HG03039 (cell line): ENCODE measurements at regions not wholly inside any gene's neighbourhood (a gene's known extent, or its start where the extent isn't known, plus 50 kb on each side); places are given as distances from the start of the nearest gene placed in this dataset.

Source experiments
- ATAC-seq: cut with Tn5 transposase; IDR thresholded peaks from one replicate; pipeline ENCODE4 v1.9.1; 2021; ENCODE audit warnings: mild to moderate bottlenecking, moderate library complexity; ENCODE audit not compliant: unreplicated experiment

DNA sequence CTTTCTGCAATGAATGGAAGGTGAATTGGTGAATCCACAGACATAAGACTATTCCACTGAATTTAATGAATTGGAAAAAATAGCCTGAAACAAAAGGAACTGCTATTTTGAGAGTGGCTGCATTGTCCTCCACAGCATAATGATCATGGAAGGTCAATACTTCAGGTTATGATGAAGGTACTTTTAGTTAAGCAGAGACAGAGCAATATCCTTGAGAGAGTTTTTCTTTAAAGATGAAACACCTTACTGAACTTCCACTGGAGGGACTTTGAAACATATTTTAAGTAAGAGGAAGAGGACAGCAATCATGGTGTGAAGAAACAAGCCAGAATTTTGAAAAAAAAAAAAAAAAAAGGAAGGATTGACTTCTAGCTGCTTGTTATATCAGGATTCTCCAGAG, 68.8 kb upstream of the DPP10 start:
- no peak for ATAC-seq

DNA sequence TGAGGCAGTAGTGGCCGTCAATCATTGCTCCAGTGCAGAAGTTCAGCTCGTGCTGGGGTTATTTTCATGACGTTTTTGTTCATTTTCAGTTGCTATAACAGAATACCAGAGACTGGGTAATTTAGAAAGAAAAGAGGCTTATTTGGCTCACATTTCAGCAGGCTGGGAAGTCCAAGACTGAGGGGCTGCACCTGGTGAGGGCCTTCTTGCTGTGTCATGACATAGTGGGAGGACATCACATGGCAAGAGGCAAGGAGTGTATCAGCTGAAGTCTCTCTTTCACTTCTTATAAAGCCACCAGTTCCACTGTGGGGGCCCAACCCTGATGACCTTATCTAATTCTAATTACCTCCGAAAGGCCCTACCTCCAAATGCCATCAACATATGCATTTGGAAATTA, 58.0 kb upstream of the DPP10 start:
- no peak for ATAC-seq

DNA sequence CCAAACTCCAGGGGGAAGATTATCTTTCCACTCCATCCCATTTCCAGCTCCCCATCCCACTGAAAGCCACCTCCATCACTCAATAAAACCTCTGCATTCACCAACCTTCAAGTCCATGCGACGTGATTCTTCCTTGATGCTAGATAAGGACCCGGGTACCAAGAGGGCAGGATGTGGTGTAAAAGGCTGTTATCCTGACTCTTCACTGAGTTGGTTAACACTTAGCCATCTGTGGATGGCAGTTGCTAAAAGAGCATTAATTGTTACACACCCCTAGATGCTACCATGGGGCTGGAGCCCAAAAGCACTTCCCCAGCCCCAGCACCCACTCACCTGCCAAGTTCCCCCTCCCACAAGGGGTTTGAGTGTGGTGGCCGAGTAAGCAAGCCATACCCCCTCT, 53.4 kb upstream of the DPP10 start:
- no peak for ATAC-seq
